Loucy (cell line): ENCODE measurements at regions not wholly inside any gene's neighbourhood (a gene's known extent, or its start where the extent isn't known, plus 50 kb on each side); places are given as distances from the start of the nearest gene placed in this dataset.

Experiments used
- EZH2phosphoT487 ChIP-seq: fragments of 200-600 bp; IDR thresholded peaks from 2 replicates; pipeline ENCODE4 v1.6.1; 2018; ENCODE audit warnings: antibody characterized with exemption, mild to moderate bottlenecking, moderate library complexity, borderline replicate concordance
- TF ChIP-seq, protein P1 (sequence below): fragments of 200-600 bp; sonication (generic); conservative IDR thresholded peaks from 2 replicates; pipeline ENCODE4 v1.5.1; 2014; ENCODE audit warnings: mild to moderate bottlenecking, antibody characterized with exemption, low read length

DNA sequence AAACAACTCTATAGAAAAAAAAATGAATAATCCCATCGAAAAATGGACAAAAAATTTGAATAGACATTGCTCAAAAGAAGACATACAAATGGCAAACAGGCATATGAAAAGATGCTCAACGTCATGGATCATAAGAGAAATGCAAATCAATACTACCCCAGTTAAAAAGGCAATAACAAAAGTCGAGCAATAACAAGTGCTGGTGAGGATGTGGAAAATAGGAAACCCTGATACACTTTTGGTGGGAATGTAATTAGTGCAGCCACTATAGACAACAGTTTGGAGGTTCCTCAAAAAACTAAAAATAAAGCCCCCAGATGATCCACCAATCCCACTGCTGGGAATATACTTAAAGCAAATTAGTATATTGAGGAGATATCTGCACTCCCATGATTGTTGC lies 701.5 kb downstream of the NUP35 start:
- TF ChIP-seq EZH2phosphoT487 = no peak
- TF ChIP-seq, protein P1, sequence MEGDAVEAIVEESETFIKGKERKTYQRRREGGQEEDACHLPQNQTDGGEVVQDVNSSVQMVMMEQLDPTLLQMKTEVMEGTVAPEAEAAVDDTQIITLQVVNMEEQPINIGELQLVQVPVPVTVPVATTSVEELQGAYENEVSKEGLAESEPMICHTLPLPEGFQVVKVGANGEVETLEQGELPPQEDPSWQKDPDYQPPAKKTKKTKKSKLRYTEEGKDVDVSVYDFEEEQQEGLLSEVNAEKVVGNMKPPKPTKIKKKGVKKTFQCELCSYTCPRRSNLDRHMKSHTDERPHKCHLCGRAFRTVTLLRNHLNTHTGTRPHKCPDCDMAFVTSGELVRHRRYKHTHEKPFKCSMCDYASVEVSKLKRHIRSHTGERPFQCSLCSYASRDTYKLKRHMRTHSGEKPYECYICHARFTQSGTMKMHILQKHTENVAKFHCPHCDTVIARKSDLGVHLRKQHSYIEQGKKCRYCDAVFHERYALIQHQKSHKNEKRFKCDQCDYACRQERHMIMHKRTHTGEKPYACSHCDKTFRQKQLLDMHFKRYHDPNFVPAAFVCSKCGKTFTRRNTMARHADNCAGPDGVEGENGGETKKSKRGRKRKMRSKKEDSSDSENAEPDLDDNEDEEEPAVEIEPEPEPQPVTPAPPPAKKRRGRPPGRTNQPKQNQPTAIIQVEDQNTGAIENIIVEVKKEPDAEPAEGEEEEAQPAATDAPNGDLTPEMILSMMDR = no peak
